ENCODE measurements at regions not wholly inside any gene's neighbourhood (a gene's known extent, or its start where the extent isn't known, plus 50 kb on each side); places are given as distances from the start of the nearest gene placed in this dataset.

GRCh38 chr2:164420787-164421186 lies 200.5 kb downstream of the GRB14 start:
- TF ChIP-seq POLR2A (IDR thresholded peaks at IDR 0.05): no peak
- TF ChIP-seq CTCF (IDR thresholded peaks at IDR 0.05): no peak
